Stomach (tissue), 4 donors: ENCODE measurements at regions not wholly inside any gene's neighbourhood (a gene's known extent, or its start where the extent isn't known, plus 50 kb on each side); places are given as distances from the start of the nearest gene placed in this dataset.

Experiments used
- EP300 ChIP-seq: sonication (generic); formaldehyde crosslinking; IDR thresholded peaks from one replicate; pipeline ENCODE4 v1.6.1; 2017; ENCODE audit warnings: antibody characterized with exemption
- POLR2A ChIP-seq, 4 donors: fragments of 450-650 bp; IDR thresholded peaks; one replicate each; pipeline ENCODE4 v1.6.1; 2016; ENCODE audit warnings: antibody characterized with exemption in 4 of 4, control low read depth in 2 of 4, mild to moderate bottlenecking in 1 of 4, moderate library complexity in 1 of 4
- TF ChIP-seq, protein P1 (sequence below), 7 experiments: fragments of 450-650 bp in 4 of 7; fragments of 200-600 bp in 3 of 7; sonication (generic) in 3 of 7; IDR thresholded peaks; one replicate each; pipeline ENCODE4 v1.5.1; 2016 to 2019; ENCODE audit warnings: antibody characterized with exemption in 7 of 7, control low read depth in 2 of 7, mild to moderate bottlenecking in 1 of 7

DNA sequence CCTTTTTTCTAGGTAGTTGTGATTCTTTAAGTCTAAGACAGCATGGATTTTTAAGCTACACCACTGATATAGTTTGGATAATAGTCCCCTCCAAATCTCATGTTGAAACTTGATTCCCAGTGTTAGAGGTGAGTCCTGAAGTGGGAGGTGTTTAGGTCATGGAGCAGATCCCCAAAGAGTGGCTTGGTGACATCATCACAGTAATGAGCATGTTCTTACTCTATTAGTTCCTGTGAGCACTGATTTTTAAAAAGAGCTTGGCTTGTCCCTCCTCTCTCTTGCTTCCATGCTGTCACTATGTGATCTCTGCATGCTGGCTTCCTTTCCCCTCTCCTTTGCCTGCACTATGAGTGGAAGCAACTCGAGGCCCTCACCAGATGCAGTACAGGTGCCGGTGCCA, 115.5 kb downstream of the LEPR start:
- TF ChIP-seq, protein P1, sequence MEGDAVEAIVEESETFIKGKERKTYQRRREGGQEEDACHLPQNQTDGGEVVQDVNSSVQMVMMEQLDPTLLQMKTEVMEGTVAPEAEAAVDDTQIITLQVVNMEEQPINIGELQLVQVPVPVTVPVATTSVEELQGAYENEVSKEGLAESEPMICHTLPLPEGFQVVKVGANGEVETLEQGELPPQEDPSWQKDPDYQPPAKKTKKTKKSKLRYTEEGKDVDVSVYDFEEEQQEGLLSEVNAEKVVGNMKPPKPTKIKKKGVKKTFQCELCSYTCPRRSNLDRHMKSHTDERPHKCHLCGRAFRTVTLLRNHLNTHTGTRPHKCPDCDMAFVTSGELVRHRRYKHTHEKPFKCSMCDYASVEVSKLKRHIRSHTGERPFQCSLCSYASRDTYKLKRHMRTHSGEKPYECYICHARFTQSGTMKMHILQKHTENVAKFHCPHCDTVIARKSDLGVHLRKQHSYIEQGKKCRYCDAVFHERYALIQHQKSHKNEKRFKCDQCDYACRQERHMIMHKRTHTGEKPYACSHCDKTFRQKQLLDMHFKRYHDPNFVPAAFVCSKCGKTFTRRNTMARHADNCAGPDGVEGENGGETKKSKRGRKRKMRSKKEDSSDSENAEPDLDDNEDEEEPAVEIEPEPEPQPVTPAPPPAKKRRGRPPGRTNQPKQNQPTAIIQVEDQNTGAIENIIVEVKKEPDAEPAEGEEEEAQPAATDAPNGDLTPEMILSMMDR (IDR thresholded peaks at IDR 0.05): no peak
- TF ChIP-seq POLR2A (IDR thresholded peaks at IDR 0.05) (no peak), EP300 (no peak)
